ENCODE measurements at regions not wholly inside any gene's neighbourhood (a gene's known extent, or its start where the extent isn't known, plus 50 kb on each side); places are given as distances from the start of the nearest gene placed in this dataset.
A peak's percentile ranks its signal among the peaks of the same experiment; 100 is the strongest.

- peak overlapping the region in 1 of 6 donors; percentile 35 for H3K27ac Mint-ChIP-seq
- no peak for DNase-seq
- peaks cover 2 to 5% (median 2%) of the 10 kb centered on the region in 3 donors for H3K27me3 Mint-ChIP-seq (ENCODE audit: low read depth in 3 of 3)
- peaks cover 5 to 7% of the 10 kb centered on the region in 2 donors for H3K4me1 Mint-ChIP-seq
- no peaks in the 10 kb centered on the region for H3K36me3 Mint-ChIP-seq
- no peak overlapping the region for H3K4me3 Mint-ChIP-seq
- peaks cover 0 to 2% (median 0%) of the 10 kb centered on the region in 6 donors for H3K9me3 Mint-ChIP-seq
Observed at GRCh38 chr13:89097994-89098393, 1426.8 kb downstream of the SLITRK5 start.

DNA sequence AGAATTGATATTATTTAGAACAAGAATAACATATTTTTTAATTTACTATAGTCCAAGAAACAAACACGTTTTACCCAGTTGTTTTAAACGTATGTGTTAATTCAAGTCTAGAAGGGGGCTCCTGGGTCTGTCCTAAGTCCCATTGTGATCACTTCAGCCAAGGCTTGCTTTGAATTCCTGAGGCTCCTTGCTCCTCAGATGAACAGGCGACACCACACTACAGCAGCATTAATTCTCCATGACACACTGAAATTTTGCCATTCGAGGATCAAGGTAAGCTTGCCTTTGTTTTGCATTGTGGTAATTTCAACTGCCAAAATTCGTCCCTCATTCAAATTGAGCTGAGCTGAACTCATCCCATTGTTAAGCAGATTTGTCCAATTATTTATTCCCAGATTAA is 1442.6 kb downstream of the SLITRK5 start:
- DNase-seq = no peak
- Mint-ChIP-seq H3K9me3 (peaks cover 0 to 4% (median 0%) of the 10 kb centered on the region in 6 donors), H3K27ac (no peak overlapping the region), H3K4me1 (no peaks in the 10 kb centered on the region), H3K27me3 (ENCODE audit: low read depth in 3 of 3) (peaks cover 0 to 3% (median 2%) of the 10 kb centered on the region in 3 donors), H3K4me3 (no peak overlapping the region), H3K36me3 (no peaks in the 10 kb centered on the region)

DNA sequence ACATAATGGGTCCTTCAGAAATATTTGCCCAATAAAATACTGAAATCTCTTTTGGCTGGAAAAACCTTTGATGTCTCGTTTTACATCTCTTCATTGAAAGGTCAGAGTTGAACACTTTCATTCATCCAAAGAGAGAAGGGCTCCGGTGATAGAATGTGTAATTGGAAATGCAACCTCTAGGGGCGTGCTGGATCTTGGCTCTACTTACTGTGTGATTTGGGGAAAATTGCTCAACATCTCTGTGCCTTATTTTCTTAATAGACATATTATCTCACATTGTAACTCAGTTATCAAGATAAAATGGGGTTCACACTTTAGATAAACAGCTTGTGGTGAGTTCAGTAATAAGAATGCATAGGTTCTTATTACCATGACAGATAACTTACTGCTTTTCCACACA is 1444.1 kb downstream of the SLITRK5 start:
- Mint-ChIP-seq H3K4me1 (no peaks in the 10 kb centered on the region), H3K36me3 (no peaks in the 10 kb centered on the region), H3K27ac (no peak overlapping the region), H3K9me3 (peaks cover 0 to 8% (median 4%) of the 10 kb centered on the region in 6 donors), H3K27me3 (ENCODE audit: low read depth in 3 of 3) (peaks cover 0 to 2% (median 0%) of the 10 kb centered on the region in 3 donors), H3K4me3 (no peak overlapping the region)
- no peak for DNase-seq

DNA sequence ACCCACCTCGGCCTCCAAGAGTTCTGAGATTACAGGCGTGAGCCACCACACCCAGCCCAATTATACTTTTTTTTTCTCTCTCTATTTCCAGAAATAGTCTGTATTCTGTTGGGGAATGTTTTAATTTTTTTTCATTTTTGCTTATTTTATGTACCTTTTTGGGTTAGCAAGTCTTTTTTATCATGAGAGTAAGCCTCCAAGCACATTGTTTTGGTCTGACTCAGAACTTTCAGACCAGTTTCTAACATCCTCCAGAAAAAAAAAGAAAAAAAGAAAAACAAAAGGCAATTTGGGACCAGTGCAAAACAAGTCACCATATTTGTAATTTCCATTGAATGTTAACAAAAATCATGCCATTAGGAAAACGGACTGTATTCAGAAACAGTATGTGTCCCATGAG is 1465.5 kb downstream of the SLITRK5 start:
- Mint-ChIP-seq H3K36me3 (no peaks in the 10 kb centered on the region), H3K27me3 (ENCODE audit: low read depth in 3 of 3) (no peaks in the 10 kb centered on the region), H3K9me3 (peaks cover 0 to 7% (median 2%) of the 10 kb centered on the region in 6 donors), H3K27ac (no peak overlapping the region), H3K4me3 (no peak overlapping the region), H3K4me1 (no peaks in the 10 kb centered on the region)
- DNase-seq = no peak

GRCh38 chr13:89150362-89150761 is 1479.2 kb downstream of the SLITRK5 start:
- Mint-ChIP-seq H3K27ac (no peak overlapping the region), H3K36me3 (no peaks in the 10 kb centered on the region), H3K9me3 (peaks cover 4 to 26% (median 8%) of the 10 kb centered on the region in 6 donors), H3K4me3 (no peak overlapping the region), H3K27me3 (ENCODE audit: low read depth in 3 of 3) (peaks cover 0 to 2% (median 0%) of the 10 kb centered on the region in 3 donors), H3K4me1 (no peaks in the 10 kb centered on the region)
- DNase-seq = no peak

GRCh38 chr13:89153941-89154340 is 1482.8 kb downstream of the SLITRK5 start:
- Mint-ChIP-seq H3K9me3 (peaks cover 4 to 26% (median 12%) of the 10 kb centered on the region in 6 donors), H3K27me3 (ENCODE audit: low read depth in 3 of 3) (peaks cover 0 to 2% (median 2%) of the 10 kb centered on the region in 3 donors), H3K27ac (no peak overlapping the region), H3K4me1 (no peaks in the 10 kb centered on the region), H3K4me3 (no peak overlapping the region), H3K36me3 (no peaks in the 10 kb centered on the region)
- DNase-seq = no peak

DNA sequence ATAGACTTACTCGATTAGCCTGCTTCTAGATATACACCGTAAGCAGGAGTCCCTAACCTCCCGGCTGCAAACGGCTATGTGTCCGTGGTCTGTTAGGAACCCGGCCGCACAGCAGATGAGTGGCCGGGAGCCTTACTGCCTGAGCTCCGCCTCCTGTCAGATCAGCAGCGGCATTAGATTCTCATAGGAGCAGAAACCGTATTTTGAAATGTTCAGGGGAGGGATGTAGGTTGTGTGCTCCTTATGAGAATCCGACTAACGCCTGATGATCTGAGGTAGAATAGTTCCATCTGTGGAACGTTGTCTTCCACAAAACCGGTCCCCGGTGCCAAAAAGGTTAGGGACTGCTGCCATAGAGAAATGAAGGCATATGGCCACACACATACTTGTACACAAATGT is 1491.9 kb downstream of the SLITRK5 start:
- DNase-seq = no peak
- H3K4me3 Mint-ChIP-seq = no peak overlapping the region
- H3K27ac Mint-ChIP-seq = no peak overlapping the region
- no peaks in the 10 kb centered on the region for H3K4me1 Mint-ChIP-seq
- H3K9me3 Mint-ChIP-seq = peaks cover 2 to 15% (median 8%) of the 10 kb centered on the region in 6 donors
- H3K36me3 Mint-ChIP-seq = no peaks in the 10 kb centered on the region
- H3K27me3 Mint-ChIP-seq (ENCODE audit: low read depth in 3 of 3) = peaks cover 0 to 3% (median 2%) of the 10 kb centered on the region in 3 donors

- peaks cover 0 to 2% (median 2%) of the 10 kb centered on the region in 3 donors for H3K27me3 Mint-ChIP-seq (ENCODE audit: low read depth in 3 of 3)
- DNase-seq = no peak
- no peak overlapping the region for H3K4me3 Mint-ChIP-seq
- peaks cover 0 to 8% (median 3%) of the 10 kb centered on the region in 6 donors for H3K9me3 Mint-ChIP-seq
- no peak overlapping the region for H3K27ac Mint-ChIP-seq
- H3K4me1 Mint-ChIP-seq = no peaks in the 10 kb centered on the region
- H3K36me3 Mint-ChIP-seq = no peaks in the 10 kb centered on the region
Observed at GRCh38 chr13:89165685-89166084, 1494.5 kb downstream of the SLITRK5 start.

DNA sequence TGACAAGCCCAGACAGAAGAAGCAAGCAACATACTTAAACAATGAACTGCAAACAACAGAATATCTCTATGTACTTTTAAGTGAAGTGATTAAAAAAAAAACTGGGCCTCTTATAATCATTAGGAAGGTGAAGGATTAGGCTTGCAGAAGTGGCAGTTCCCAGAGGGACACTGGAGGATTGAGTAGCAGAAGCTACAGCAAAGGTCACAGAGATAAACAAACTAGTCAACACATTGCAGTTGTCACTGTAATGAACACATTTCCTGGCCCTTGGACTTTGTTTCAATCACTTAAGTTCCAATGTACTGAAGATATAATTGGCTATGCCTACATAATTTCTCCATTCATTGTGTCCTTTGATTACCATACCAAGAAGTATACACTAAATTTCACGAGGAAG is 1498.8 kb downstream of the SLITRK5 start:
- no peaks in the 10 kb centered on the region for H3K36me3 Mint-ChIP-seq
- H3K4me3 Mint-ChIP-seq = no peak overlapping the region
- H3K27ac Mint-ChIP-seq = no peak overlapping the region
- H3K4me1 Mint-ChIP-seq = no peaks in the 10 kb centered on the region
- H3K27me3 Mint-ChIP-seq (ENCODE audit: low read depth in 3 of 3) = no peaks in the 10 kb centered on the region
- H3K9me3 Mint-ChIP-seq = peaks cover 0 to 4% (median 0%) of the 10 kb centered on the region in 6 donors
- DNase-seq = no peak

- H3K27me3 Mint-ChIP-seq (ENCODE audit: low read depth in 3 of 3) = peaks cover 0 to 2% (median 0%) of the 10 kb centered on the region in 3 donors
- H3K27ac Mint-ChIP-seq = no peak overlapping the region
- H3K9me3 Mint-ChIP-seq = peaks cover 4 to 34% (median 10%) of the 10 kb centered on the region in 6 donors
- H3K4me1 Mint-ChIP-seq = no peaks in the 10 kb centered on the region
- no peak for DNase-seq
- no peak overlapping the region for H3K4me3 Mint-ChIP-seq
- H3K36me3 Mint-ChIP-seq = no peaks in the 10 kb centered on the region
Observed at GRCh38 chr13:89181041-89181440, 1509.9 kb downstream of the SLITRK5 start.

DNA sequence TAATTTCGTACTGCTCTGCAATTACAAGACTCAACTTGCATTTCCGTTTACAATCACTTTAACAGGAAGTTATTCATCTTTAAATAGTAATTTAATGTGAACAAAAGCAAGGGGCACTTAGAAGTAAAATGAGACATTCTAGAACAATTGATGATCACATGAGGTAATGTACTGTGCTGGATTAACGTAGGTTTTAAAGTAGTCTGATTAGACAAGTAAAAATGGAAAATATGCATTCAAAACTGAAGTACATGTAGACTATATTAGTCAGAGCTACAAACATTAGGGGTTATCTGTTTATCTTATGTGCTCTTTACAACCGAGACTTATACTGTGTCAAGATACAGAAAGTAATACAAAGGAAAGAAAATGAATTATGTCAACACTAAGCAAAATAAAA is 1528.0 kb downstream of the SLITRK5 start:
- Mint-ChIP-seq H3K27me3 (ENCODE audit: low read depth in 3 of 3) (peaks cover 0 to 6% (median 3%) of the 10 kb centered on the region in 3 donors), H3K4me3 (no peak overlapping the region), H3K27ac (no peak overlapping the region), H3K36me3 (peaks cover 0 to 4% (median 0%) of the 10 kb centered on the region in 3 donors), H3K9me3 (peaks cover 7 to 13% (median 10%) of the 10 kb centered on the region in 6 donors), H3K4me1 (no peaks in the 10 kb centered on the region)
- DNase-seq = no peak

GRCh38 chr13:89204435-89204834 is 1533.3 kb downstream of the SLITRK5 start:
- DNase-seq = no peak
- Mint-ChIP-seq H3K36me3 (no peaks in the 10 kb centered on the region), H3K9me3 (peaks cover 0 to 5% (median 3%) of the 10 kb centered on the region in 6 donors), H3K27ac (no peak overlapping the region), H3K27me3 (ENCODE audit: low read depth in 3 of 3) (peaks cover 0 to 1% (median 0%) of the 10 kb centered on the region in 3 donors), H3K4me3 (no peak overlapping the region), H3K4me1 (no peaks in the 10 kb centered on the region)

DNA sequence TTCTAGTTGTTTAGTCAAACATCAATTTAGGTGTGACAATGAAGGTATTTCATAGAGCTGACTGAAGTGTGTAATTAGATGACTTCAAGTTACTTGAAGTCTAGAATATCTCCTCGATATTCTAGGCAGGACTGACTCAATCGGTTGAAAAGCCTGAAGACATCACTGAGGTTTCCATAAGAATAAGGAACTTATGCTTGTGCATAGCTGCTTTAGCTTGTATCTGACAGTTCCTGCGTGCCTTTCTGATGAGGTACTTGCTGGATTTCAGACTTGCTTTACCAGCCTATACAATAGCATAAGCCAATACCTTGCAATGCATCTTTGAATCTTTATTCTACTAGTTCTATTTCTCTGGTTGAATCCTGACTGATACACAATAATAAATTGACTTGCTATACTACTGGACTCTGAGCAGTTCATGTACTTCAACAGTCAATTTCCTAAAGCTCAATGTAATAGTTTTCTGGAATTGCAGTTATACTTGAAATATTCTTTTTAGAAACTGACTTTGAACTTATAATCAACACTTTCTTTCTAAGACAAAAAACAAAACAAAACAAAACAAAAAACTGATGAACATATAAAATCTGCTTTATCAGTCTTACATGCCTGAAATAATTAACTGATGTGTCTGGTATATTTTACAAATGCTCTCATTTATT is 1534.8 kb downstream of the SLITRK5 start:
- H3K27ac Mint-ChIP-seq = no peak overlapping the region
- H3K9me3 Mint-ChIP-seq = peaks cover 0 to 5% (median 3%) of the 10 kb centered on the region in 6 donors
- DNase-seq = no peak
- H3K36me3 Mint-ChIP-seq = no peaks in the 10 kb centered on the region
- no peak overlapping the region for H3K4me3 Mint-ChIP-seq
- no peaks in the 10 kb centered on the region for H3K4me1 Mint-ChIP-seq
- peaks cover 0 to 1% (median 0%) of the 10 kb centered on the region in 3 donors for H3K27me3 Mint-ChIP-seq (ENCODE audit: low read depth in 3 of 3)

DNA sequence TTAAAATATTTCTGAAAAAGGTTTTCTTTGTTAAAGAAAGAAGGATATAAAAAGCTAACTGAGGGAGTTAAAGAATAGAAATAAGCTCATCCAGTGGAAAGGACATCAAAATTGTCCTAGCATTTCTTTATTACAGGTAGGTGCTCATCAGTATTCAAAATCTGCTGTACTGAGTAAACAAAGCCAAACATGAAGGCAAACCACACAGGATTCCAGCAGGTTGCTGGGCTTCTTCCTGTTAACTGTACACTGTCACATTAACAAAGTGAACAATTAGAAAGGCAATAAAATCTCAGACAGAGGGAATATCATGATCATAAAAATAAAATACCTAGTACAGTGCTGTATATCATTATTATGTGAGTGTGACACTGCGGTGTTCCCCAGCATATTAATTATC is 1541.0 kb downstream of the SLITRK5 start:
- Mint-ChIP-seq H3K4me3 (no peak overlapping the region), H3K27ac (no peak overlapping the region), H3K4me1 (no peaks in the 10 kb centered on the region), H3K9me3 (peaks cover 3 to 20% (median 10%) of the 10 kb centered on the region in 6 donors), H3K27me3 (ENCODE audit: low read depth in 3 of 3) (peaks cover 0 to 1% (median 0%) of the 10 kb centered on the region in 3 donors), H3K36me3 (no peaks in the 10 kb centered on the region)
- no peak for DNase-seq

- DNase-seq = no peak
- no peaks in the 10 kb centered on the region for H3K4me1 Mint-ChIP-seq
- H3K27ac Mint-ChIP-seq = no peak overlapping the region
- H3K27me3 Mint-ChIP-seq (ENCODE audit: low read depth in 3 of 3) = no peaks in the 10 kb centered on the region
- no peaks in the 10 kb centered on the region for H3K36me3 Mint-ChIP-seq
- peaks cover 2 to 20% (median 8%) of the 10 kb centered on the region in 6 donors for H3K9me3 Mint-ChIP-seq
- no peak overlapping the region for H3K4me3 Mint-ChIP-seq
Observed at GRCh38 chr13:89214185-89214584, 1543.0 kb downstream of the SLITRK5 start.

Measured in immature natural killer cell (primary cell).